SKM-1 treated with dmso at 0.1 percent for 144 hours (cell line): ENCODE measurements at regions not wholly inside any gene's neighbourhood (a gene's known extent, or its start where the extent isn't known, plus 50 kb on each side); places are given as distances from the start of the nearest gene placed in this dataset.
"Not testable (repeated sequence)": the region's sequence is repeated elsewhere in the genome, so short reads cannot be mapped to it uniquely, and the experiment has no call there.

Experiments used
- DNase-seq: peaks from one replicate; lab custom pipeline; 2025; ENCODE audit not compliant: unreplicated experiment; lab: John Stamatoyannopoulos, UW

DNA sequence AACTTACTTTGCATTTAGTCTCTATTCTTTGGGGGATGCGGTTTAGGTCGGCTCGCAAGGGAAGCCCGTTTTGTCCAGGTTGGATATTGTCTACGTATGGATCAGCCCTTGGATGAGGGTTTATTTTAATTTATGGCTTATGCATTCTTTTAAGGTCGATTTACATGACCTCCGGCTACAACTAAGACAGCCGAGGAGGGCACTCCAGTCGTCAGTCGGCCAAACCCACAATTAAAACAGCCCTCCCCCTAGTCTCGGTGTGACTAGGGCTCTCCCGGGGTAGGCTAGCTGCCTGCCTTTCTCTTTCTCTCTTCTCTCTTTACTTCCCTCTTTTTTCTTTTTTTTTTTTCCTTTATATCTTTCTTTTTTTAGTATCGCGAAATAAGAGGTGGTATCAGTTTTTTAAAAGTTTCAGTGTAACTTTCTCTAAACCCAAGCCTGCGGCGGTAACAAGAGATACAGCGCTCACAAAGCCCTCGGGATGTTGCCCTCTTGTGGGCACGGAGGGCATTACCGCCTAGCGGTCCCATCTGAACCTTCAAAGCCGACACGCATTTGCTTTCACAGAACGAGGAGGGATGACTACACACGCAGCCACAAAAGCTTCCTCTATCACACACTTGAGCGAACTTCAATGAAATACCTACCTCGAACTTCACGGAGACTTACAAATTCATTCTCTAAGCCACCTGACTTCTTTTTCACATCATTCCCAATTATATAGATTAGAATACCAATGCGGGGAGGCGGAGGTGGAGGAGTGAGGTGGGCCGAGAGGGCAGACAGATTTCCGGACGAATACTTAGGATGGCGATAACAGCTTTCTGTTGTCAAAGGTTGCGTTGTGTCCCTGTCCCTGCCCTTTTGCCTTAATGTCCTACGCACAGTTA lies 132.3 kb upstream of the C11orf58 start:
- peak; percentile 85 for DNase-seq

DNA sequence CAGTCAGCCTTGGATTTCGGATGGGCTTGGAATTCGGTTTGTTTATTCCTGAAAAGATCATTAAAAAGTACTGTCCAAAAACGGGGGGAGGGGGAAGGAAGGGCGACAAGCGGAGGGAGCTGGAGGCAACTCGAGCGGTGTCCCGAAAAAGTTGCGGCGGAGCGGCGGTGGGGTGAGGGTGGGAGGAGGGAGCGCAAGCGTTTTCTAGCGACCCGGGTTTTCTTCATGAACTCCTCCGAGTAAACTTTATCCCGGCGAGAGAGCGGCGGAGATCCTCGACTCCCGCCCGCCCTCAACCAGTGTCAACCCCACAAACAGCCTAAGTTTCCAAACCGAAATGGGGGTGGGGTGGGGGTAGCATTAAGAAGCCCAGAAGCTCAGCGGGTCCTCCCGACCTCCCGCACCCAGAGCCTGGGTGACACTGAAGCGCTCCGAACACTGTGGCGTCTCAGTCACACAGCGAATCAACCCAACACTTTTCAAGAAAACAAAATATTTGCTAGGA lies 133.0 kb upstream of the C11orf58 start:
- DNase-seq = no peak

DNA sequence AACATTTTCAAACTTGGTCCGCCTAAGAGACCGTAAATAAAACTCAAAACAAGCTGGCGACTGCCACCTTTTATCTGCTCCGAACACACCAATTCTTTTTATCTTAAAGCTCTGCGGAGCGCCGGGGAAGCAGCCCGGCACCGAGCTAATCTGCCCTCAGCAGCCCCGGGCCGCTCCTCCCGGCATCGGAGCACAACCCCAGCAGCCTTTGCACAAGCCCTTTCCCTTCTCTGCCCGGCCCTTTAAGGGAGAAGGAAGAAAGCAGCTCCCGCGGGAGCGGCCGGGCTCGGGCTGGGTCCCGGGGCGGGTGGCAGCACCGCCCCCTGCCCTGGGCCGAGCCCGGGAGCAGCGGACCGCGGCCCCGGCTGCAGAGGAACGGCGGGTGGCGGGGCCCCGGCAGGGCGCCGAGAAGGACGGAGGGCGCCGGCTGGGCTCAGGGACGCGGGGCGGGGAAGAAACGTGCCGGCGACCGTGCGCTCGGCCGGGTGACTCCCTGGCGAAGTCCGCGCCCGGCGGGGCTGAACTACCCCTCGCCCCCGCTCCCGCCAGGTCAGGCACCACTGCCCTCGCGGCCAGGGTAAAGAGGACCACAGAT lies 133.6 kb upstream of the C11orf58 start:
- DNase-seq = no peak

DNA sequence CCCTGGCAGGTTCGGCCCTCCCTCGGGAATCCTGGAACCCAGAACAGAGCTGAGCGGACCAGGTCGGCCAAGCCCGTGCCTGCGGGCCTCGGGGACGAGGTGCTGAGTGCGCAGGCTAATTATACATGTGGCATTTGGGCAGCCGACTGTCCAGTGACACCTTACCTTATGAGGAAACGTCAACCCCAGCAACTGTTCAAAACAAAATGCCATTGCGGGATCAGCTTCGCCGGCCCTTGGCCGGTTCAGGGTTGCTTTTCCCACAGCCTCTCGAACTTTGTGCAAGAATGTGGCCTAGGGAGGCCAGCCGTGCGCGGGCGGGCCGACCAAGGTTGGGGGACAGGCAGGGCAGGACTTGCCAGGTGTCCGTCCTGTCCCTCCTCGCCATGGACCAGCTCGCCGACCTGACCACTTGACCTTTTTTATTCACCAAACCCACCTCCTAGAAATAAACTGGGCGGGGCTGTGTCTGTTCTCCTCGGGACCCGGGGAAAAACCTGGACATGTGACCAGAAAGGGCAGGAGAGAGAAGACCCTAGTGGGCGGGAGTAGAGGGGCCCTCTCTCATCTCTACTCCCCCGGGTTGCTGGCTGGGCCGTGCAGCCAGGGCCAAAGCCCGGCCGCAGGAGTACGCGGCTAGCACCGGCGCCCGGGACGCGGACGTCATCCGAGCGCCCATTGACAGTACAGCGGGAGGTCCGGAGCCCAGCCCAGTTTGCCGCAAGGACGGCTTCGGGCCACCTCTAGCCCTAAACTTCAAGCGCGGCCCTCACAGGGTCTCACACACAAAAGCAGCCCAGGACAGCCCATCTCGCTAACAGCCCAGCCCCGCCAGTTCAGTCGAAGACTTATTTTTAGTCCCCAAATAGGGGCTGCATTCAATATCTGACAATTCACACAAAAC lies 134.3 kb upstream of the C11orf58 start:
- no peak for DNase-seq

DNA sequence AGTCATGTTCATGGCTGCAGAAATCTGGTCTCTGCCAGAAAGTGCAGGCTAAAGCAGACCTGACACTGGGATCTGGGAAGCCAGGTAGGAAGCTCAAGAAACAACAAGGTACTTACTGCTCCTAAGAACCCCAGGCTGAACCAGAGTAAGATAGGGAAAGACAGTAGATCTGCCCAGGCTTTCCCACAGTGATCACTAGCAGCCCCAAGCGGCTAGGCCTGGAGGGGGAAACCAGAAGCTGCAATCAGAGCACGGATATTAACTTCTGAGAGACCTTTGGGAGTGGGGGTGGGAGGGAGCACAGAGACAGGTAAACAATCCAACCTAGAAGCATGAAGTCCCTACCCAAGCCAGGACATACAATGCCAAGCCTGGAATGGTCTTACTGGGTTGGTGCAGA lies 135.2 kb upstream of the C11orf58 start:
- no peak for DNase-seq

DNA sequence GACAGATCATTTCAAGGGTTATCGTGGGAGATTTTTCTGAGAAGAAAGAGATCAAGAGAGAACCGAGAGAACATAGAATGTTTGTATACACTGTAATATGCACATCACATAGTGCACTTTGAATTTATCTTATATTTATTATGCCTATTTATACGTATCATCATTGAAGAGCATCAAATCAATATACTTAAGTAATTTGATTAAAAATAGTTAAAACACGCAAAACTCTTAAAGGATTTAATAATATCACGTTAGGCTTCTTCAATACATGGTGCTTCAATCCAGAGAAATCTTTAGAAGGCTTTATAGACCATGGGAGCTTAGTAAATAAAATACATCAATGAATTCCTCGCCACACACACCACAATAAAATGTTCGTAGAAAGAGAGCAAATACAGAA lies 139.5 kb upstream of the C11orf58 start:
- DNase-seq = no peak

DNA sequence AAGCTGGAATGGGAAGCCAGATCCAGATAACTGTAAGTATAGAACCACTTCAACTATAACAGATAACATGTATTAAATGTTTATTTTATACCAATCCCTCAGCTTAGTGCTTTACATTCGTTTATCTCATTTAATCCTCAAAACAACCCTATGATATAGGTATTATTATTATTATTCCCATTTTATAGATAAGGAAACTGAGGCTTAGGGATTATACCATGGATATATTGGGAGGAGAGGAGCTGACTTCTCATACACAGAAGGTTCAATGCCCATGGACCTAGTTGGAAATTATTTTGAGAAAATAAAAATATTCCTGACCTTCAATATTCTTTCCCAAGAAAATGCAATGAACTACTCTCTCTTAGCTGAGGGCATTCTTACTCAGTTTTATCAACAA lies 140.4 kb upstream of the C11orf58 start:
- no peak for DNase-seq

DNA sequence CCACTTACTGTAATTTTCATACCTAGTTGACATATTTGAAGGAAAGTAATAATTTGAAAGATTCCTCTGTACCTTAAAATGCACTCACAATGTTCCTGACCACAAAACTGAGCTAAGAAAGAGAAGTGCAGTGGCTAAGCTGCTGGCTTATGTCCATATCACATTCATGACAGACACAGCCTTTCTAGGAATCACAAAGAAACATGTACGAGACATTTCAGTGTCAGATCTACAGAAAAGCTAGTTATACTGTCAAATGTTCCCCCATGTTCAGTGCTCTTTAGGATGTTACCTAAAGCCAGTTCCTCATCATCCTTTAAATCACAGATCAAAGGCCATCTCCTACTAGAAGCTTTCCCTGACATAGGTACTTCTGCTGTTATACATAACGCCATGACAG lies 142.2 kb upstream of the C11orf58 start:
- DNase-seq = no peak

DNA sequence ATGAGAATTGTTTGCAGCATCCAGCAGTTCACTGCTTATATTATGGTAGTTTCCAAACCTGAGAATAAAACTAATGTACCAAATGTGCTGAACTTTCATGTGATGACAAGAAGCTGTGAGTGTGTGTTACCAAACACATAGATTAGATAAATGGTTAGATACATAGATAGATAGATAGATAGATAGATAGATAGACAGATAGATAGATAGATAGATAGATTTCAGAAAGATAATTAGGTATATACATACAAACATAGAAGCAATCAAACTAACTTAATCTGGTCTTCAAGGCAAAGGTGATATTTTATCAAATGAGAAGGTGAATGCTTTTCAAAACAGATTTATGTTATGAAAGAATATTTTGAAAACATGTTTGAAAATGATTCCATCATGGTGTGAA lies 147.3 kb upstream of the C11orf58 start:
- no peak for DNase-seq

DNA sequence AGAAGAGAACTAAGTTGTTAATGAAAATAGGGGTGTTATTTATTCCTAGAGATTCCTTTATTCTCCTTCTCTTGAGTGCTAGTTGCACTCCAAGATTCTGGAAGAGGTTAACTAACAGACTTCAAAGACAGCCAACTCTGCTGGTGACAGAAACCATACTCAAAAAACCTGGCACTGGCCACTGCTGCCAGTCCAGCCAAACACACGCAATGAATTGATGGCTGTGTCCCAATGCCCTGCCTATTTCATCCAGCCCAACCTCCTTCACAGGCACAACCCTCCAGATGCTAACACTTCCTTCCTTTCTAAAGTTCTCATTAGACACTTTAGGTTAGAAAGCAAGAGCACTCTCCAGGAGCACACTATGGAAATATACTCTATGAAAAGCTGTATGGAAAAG lies 150.8 kb upstream of the C11orf58 start:
- DNase-seq = no peak

DNA sequence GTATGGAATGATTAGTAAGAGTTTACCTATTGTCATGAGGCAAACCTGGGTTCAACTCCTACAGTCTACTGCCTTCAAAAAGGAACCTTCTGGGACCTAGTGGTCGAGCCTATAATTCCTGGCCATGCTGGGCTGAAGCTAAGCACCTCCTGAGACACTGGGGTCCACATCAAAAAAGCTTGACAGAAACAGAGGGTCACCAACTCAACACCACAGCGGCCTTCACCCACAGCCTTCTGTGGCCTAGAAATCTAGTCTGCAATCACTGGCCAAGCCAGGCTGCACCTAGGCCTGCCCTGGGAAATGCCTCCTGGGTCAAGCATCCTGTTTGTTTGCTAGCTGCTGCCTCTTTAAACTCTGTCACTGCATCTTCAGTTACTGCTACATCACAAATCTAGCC lies 153.9 kb upstream of the C11orf58 start:
- no peak for DNase-seq

DNA sequence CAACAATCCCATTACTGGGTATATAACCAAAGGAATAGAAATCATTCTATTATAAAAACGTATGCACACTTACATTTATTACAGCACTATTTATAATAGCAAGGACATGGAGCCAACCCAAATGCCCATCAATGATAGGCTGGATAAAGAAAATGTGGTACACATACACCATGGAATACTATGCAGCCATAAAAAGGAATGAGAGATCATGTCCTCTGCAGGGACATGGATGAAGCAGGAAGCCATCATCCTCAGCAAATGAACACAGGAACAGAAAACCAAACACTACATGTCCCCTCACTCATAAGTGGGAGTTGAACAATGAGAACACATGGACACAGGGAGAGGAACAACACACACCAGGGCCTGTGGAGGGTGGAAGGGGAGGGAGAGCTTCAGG lies 157.4 kb upstream of the C11orf58 start:
- DNase-seq = not testable (repeated sequence)

DNA sequence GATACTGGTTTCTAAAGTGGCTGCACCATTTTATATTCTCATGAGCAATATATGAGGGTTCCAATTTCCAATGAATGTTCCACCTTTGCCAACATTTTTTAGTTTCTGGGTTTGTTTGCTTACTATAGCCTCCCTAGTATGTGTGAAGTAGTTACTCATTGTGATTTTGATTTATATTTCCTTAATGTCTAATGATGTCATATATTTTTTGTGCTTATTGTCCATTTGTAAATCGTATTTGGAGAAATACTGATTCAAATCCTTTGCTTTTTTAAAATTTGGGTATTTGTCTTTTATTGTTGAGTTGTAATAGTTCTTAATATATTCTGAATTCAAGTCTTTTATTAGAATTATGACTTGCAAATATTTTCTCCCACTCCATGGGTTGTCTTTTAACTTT lies 161.0 kb upstream of the C11orf58 start:
- no peak for DNase-seq

DNA sequence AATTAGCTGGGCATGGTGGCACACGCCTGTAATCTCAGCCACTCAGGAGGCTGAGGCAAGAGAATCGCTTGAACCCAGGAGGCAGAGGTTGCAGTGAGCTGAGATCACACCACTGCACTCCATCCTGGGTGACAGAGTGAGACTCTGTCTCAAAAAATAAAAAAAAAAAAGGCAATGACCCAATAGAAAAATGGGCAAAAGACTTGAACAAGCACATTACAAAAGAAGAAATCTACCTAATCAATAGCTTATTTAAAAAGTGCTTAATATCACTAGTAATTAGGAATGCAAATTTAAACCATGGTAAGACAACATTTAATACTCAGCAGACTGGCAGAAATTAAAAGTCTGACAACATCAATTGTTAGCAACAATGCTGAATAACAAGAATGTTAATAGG lies 163.6 kb upstream of the C11orf58 start:
- not testable (repeated sequence) for DNase-seq

DNA sequence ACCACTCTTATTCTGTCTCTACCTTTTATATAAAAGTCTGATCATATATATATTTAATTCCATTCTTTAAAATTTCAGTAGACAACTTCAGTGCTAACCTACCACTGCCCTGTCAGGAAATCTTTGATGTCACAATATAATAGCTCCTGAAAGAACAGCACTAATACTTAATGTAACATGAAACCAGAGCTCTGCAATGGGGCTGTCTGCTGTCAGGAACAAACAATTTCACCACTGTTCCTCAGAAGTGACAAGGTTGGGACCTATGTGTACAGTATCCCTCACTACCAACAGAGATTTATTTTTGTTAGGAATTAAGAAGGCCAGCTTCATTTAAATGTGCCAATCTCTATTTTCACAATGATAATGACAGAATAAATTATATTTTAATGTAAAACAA lies 165.5 kb upstream of the C11orf58 start:
- no peak for DNase-seq

DNA sequence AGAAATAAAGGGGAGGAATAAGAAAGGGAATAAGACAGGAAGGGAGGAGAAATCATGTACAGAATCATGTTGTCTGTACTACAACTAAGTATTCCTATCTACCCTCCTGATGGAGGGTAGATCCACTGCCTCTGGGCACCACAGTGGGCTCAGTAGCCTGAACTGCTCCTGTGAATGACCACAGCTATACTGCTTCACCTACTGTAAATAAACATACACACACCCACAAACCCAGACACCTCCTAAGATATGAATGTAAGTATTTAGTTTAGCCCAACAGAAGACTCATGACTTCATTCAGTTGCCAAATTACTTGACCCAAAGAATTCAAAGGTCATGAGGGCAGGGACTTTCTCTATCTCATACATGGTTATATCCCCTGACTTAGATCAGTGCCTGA lies 177.3 kb upstream of the C11orf58 start:
- no peak for DNase-seq

DNA sequence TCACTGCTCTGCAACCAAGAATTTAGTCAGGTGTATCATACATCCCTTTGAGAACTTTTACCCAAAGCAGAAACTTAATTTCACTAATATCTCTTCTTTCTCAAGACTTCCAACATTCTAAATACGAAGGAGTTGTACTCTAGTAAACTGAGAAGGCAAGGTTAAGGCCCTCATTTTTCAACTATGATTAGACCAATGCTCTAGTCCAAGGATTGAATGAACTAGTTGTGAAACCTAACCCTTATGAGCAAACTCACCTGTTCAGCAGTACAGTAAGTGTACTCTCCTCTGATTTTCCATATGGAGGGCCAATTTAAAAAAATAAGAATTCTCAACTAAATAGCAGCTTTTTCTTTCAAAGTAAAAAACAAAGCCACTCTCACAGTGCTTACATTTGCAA lies 180.0 kb upstream of the C11orf58 start:
- no peak for DNase-seq

DNA sequence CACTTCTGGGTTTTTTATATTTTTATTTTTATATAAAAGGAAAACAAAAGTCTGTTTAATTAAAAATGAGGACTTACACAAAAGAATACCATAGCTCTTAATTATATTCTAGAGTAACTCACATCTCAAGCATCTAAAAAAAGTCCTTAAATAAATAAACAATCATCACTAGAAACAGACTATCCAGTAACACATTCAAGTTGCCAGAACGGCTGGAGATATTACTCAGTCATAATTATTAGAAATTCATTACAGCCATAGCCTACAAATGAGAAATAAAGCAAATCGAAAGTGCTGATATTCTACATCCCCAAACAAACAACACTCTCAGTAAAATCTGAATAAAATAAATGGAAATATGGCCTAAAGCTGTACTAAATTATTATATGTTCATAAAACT lies 182.5 kb upstream of the C11orf58 start:
- DNase-seq = no peak

DNA sequence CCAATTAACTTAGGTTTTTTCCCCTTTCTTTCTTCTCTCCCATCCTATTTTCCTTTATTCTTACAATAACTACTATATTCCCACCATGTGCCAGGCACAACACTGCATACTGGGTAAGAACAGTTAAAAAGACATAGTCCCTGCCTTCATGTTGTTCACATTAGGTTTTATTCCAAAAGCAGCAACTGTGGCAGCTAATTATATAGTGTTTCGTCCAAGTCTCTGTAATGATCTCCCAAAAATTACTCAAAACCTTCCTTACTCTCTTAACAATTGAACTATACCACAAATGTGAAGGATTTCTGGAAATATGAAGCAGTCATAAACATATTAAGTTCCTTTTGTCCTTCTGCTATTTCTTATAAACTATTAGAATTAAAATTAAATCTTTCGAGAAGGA lies 184.1 kb upstream of the C11orf58 start:
- no peak for DNase-seq

DNA sequence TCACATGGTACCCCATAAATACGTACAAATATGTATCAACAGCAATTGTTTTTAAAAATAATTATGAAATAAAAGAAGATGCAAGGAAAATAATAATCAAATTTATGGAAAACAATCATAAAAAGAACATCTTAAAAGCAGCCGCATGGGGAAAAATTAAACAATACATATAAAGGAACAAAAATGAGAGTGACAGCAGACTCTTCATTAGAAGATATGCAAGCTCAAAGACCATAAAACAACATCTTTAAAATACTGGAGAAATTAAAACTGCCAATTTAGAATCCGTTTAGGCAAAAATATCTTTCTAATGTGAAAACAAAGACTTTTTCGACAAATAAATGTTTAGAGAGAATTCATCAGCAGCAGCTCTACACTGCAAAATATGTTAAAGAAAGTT lies 190.6 kb upstream of the C11orf58 start:
- no peak for DNase-seq

DNA sequence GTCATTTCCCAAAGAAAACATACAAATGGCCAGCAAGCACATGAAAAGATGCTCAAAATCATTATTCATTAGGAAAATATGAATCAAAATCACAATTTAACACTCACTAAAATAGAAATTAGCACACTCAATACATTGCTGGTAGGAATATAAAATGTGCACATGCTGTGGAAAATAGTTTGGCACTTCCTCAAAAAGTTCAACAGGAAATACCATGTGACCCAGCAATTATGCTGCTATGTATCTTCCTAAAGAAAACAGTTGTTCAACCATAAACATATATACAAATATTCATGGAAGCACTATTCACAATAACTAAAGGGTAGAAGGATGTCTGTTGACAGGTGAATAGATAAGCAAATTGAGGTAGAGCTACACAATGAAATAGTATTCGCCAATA lies 187.3 kb upstream of the SOX6 start:
- no peak for DNase-seq

DNA sequence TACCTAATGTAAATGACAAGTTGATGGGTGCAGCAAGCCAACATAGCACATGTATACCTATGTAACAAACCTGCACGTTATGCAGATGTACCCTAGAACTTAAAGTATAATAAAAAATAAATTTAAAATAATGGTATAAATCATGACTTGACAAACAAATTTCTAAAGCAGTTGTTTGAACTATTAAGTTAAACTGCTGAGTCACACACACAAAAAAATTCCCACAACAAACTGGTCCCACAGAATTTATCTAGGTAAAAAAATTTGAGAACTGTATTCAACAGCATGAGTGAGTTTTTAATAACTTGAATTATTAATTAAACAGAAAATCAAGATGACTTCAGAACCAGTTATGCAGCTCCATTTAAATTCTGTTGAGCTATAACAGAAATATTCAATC lies 186.0 kb upstream of the SOX6 start:
- no peak for DNase-seq
